ENCODE measurements at regions not wholly inside any gene's neighbourhood (a gene's known extent, or its start where the extent isn't known, plus 50 kb on each side); places are given as distances from the start of the nearest gene placed in this dataset.

- TF ChIP-seq EP300 (IDR thresholded peaks at IDR 0.05; ENCODE audit: borderline replicate concordance in 1 of 2, low read depth in 2 of 2, low read length in 2 of 2) = no peak
- TF ChIP-seq CHD7 (IDR thresholded peaks at IDR 0.05; ENCODE audit: insufficient replicate concordance, low read length) = no peak
- no peak for TF ChIP-seq POLR2A (IDR thresholded peaks at IDR 0.05; ENCODE audit: control extremely low read depth in 1 of 2, low read depth in 2 of 2, low read length in 2 of 2)
- TF ChIP-seq CTCF (IDR thresholded peaks at IDR 0.05; ENCODE audit: control extremely low read depth in 1 of 3, insufficient read depth in 1 of 3, low read depth in 1 of 3, low read length in 3 of 3) = no peak
- TF ChIP-seq MAX (IDR thresholded peaks at IDR 0.05) = no peak
- TF ChIP-seq FOSL1 (IDR thresholded peaks at IDR 0.05; ENCODE audit: insufficient read depth, low read depth, low read length) = no peak
- no peak for TF ChIP-seq TEAD4 (IDR thresholded peaks at IDR 0.05; ENCODE audit: low read depth, low read length)
Observed at GRCh38 chr6:102848210-102848609, 1454.7 kb downstream of the GRIK2 start.

Data from H1 (cell line).